OCI-LY1 (cell line): ENCODE measurements at regions not wholly inside any gene's neighbourhood (a gene's known extent, or its start where the extent isn't known, plus 50 kb on each side); places are given as distances from the start of the nearest gene placed in this dataset.
"Not testable (repeated sequence)": the region's sequence is repeated elsewhere in the genome, so short reads cannot be mapped to it uniquely, and the experiment has no call there.

Experiments used
- H2AFZ ChIP-seq: fragments of 200-600 bp; sonication (generic), shearing (Covaris generic); 2 replicates; pipeline ENCODE4 v1.6.0; 2014; ENCODE audit warnings: antibody characterized with exemption, mild to moderate bottlenecking, low read length
- H3F3A ChIP-seq: fragments of 200-600 bp; sonication (generic), shearing (Covaris generic); 2 replicates; pipeline ENCODE4 v1.6.0; 2014; ENCODE audit warnings: mild to moderate bottlenecking, antibody characterized with exemption, low read length, moderate library complexity; ENCODE audit not compliant: insufficient read depth
- H3K27ac ChIP-seq: fragments of 200-600 bp; sonication (generic); 2 replicates; pipeline ENCODE4 v1.5.1; 2014; ENCODE audit warnings: low read length, mixed run types, mild to moderate bottlenecking, low read depth; ENCODE audit not compliant: poor library complexity, severe bottlenecking
- H3K27me3 ChIP-seq: fragments of 200-600 bp; sonication (generic); 2 replicates; pipeline ENCODE4 v1.6.0; 2014; ENCODE audit warnings: antibody characterized with exemption, mild to moderate bottlenecking, low read length, moderate library complexity; ENCODE audit not compliant: insufficient read depth
- H3K36me3 ChIP-seq: fragments of 200-600 bp; sonication (generic); 2 replicates; pipeline ENCODE4 v1.6.1; 2014; ENCODE audit warnings: mild to moderate bottlenecking, antibody characterized with exemption, low read length, moderate library complexity, mixed read lengths; ENCODE audit not compliant: insufficient read depth
- H3K4me1 ChIP-seq: fragments of 200-600 bp; sonication (generic); 2 replicates; pipeline ENCODE4 v1.5.1; 2014; ENCODE audit warnings: mild to moderate bottlenecking, low read length, moderate library complexity; ENCODE audit not compliant: insufficient read depth, severe bottlenecking
- H3K4me2 ChIP-seq: fragments of 200-600 bp; sonication (generic), shearing (Covaris generic); 2 replicates; pipeline ENCODE4 v1.6.1; 2014; ENCODE audit warnings: low read length
- H3K4me3 ChIP-seq: fragments of 200-600 bp; sonication (generic); 2 replicates; pipeline ENCODE4 v1.5.1; 2014; ENCODE audit warnings: low read length, low read depth, mild to moderate bottlenecking, mixed read lengths; ENCODE audit not compliant: poor library complexity, severe bottlenecking
- H3K79me2 ChIP-seq: fragments of 200-600 bp; shearing (Covaris generic); 2 replicates; pipeline ENCODE4 v1.6.1; 2016; ENCODE audit warnings: mixed run types, low read length, mixed read lengths; ENCODE audit not compliant: insufficient read depth
- H3K9ac ChIP-seq: fragments of 200-600 bp; sonication (generic), shearing (Covaris generic); 2 replicates; pipeline ENCODE4 v1.6.1; 2014; ENCODE audit warnings: mild to moderate bottlenecking, low read length, mixed read lengths
- H3K9me2 ChIP-seq: fragments of 200-600 bp; sonication (generic), shearing (Covaris generic); 2 replicates; pipeline ENCODE4 v1.6.1; 2014; ENCODE audit warnings: low read depth, mild to moderate bottlenecking, low read length, mixed read lengths
- H3K9me3 ChIP-seq: fragments of 200-600 bp; shearing (Covaris generic); 2 replicates; pipeline ENCODE4 v1.6.1; 2014; ENCODE audit warnings: low read length, mixed read lengths
- H4K20me1 ChIP-seq: fragments of 200-600 bp; sonication (generic), shearing (Covaris generic); 2 replicates; pipeline ENCODE4 v1.6.0; 2016; ENCODE audit warnings: mild to moderate bottlenecking, low read length; ENCODE audit not compliant: insufficient read depth
- EZH2 ChIP-seq: fragments of 200-600 bp; sonication (generic), shearing (Covaris generic); IDR thresholded peaks from 2 replicates; pipeline ENCODE4 v1.8.0; 2017; ENCODE audit warnings: borderline replicate concordance, mixed run types, mild to moderate bottlenecking, antibody characterized with exemption, low read length, moderate library complexity, mixed read lengths
- TF ChIP-seq, protein P1 (sequence below): fragments of 200-600 bp; sonication (generic), shearing (Covaris generic); IDR thresholded peaks from 2 replicates; pipeline ENCODE4 v1.5.1; 2017; ENCODE audit warnings: mild to moderate bottlenecking, antibody characterized with exemption, low read length, moderate library complexity, mixed read lengths

DNA sequence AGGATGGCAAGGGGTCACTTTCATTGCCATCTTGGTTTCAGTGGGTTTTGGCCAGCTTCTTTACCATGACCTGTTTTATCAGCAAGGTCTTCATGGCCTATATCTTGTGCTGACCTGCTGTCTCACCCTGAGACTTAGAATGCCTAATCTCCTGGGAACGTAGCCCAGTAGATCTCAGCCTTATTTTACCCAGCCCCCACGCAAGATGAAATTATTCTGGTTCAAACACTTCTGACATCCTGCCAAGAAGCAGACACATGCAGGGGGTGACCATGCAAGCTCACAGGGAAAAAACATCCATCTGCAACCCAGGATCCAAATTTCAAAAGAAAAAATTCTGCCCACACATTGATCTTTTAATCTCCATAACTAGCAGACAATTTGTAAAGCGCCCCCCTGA is 88.4 kb upstream of the EEPD1 start:
- no peaks in the 10 kb centered on the region for H3K9me3 ChIP-seq
- no peak for TF ChIP-seq EZH2
- TF ChIP-seq, protein P1, sequence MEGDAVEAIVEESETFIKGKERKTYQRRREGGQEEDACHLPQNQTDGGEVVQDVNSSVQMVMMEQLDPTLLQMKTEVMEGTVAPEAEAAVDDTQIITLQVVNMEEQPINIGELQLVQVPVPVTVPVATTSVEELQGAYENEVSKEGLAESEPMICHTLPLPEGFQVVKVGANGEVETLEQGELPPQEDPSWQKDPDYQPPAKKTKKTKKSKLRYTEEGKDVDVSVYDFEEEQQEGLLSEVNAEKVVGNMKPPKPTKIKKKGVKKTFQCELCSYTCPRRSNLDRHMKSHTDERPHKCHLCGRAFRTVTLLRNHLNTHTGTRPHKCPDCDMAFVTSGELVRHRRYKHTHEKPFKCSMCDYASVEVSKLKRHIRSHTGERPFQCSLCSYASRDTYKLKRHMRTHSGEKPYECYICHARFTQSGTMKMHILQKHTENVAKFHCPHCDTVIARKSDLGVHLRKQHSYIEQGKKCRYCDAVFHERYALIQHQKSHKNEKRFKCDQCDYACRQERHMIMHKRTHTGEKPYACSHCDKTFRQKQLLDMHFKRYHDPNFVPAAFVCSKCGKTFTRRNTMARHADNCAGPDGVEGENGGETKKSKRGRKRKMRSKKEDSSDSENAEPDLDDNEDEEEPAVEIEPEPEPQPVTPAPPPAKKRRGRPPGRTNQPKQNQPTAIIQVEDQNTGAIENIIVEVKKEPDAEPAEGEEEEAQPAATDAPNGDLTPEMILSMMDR: no peak
- H4K20me1 ChIP-seq: no peaks in the 10 kb centered on the region
- no peaks in the 10 kb centered on the region for H3F3A ChIP-seq
- no peak overlapping the region for H3K4me2 ChIP-seq
- no peak overlapping the region for H3K9ac ChIP-seq
- H3K27ac ChIP-seq: no peak overlapping the region
- no peaks in the 10 kb centered on the region for H3K4me1 ChIP-seq
- no peaks in the 10 kb centered on the region for H3K79me2 ChIP-seq
- no peaks in the 10 kb centered on the region for H3K27me3 ChIP-seq
- no peaks in the 10 kb centered on the region for H3K36me3 ChIP-seq
- no peak overlapping the region for H3K4me3 ChIP-seq
- H3K9me2 ChIP-seq: no peaks in the 10 kb centered on the region
- no peak overlapping the region for H2AFZ ChIP-seq

DNA sequence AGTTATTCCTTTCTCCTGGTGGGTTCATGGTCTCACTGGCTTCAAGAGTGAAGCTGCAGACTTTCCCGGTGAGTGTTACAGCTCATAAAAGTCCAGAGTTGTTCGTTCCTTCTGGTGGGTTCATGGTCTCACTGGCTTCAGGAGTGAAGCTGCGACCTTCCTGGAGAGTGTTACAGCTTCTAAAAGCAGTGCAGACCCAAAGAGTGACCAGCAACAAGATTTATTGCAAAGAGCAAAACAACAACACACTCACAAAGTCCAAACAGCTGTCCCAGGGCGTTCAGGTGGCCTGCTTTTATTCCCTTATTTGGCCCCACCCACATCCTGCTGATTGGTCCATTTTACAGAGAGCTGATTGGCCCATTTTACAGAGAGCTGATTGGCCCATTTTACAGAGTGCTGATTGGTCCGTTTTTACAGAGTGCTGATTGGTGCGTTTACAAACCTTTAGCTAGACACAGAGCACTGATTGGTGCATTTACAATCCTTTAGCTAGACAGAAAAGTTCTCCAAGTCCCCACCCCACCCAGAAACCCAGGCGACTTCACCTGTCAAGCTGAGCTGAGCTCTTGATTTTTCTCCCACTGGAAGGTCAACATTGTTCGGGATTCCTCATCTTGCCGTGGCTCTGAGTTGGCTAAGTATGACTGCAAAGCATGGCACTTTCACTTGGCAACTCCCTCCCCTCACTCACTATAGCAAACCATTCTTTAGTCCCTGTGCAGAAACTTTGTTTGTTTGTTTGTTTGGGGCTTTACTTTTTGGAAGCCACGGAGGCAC is 87.3 kb upstream of the EEPD1 start:
- not testable (repeated sequence) for H3K9me2 ChIP-seq, H3K36me3 ChIP-seq, H3K27me3 ChIP-seq, H3K79me2 ChIP-seq, H4K20me1 ChIP-seq, H3K27ac ChIP-seq, H3K9me3 ChIP-seq, H3K9ac ChIP-seq, H3K4me2 ChIP-seq, H3F3A ChIP-seq, H3K4me3 ChIP-seq, H3K4me1 ChIP-seq, H2AFZ ChIP-seq

DNA sequence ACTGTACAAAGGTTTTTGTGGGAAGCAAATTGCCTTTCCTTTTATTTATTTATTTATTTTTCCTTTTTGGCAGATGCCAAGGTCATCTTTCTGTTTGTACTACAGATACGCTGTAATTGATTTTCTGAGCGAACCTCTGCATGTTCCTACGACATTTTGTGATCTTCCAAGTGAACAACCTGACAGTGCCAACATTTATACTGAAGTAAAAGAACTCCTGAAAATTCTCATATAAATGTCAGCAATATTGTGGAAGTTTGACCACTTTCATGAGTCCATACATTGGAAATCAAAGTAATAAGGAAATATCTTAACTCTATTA is 86.8 kb upstream of the EEPD1 start:
- Histone ChIP-seq H3K27me3 (no peaks in the 10 kb centered on the region), H3K79me2 (no peaks in the 10 kb centered on the region), H3K9me2 (no peaks in the 10 kb centered on the region), H2AFZ (no peak overlapping the region), H4K20me1 (no peaks in the 10 kb centered on the region), H3K9ac (no peak overlapping the region), H3K27ac (no peak overlapping the region), H3K4me2 (no peak overlapping the region), H3K36me3 (no peaks in the 10 kb centered on the region), H3K4me1 (no peaks in the 10 kb centered on the region), H3K9me3 (no peaks in the 10 kb centered on the region), H3F3A (no peaks in the 10 kb centered on the region), H3K4me3 (no peak overlapping the region)
- TF ChIP-seq, protein P1: no peak
- no peak for TF ChIP-seq EZH2

- Histone ChIP-seq H3K4me3 (no peak overlapping the region), H3F3A (no peaks in the 10 kb centered on the region), H3K4me2 (no peak overlapping the region), H3K9ac (no peak overlapping the region), H4K20me1 (no peaks in the 10 kb centered on the region), H3K79me2 (no peaks in the 10 kb centered on the region), H3K9me3 (no peaks in the 10 kb centered on the region), H3K4me1 (no peaks in the 10 kb centered on the region), H3K9me2 (no peaks in the 10 kb centered on the region), H3K27me3 (no peaks in the 10 kb centered on the region), H3K36me3 (no peaks in the 10 kb centered on the region), H2AFZ (no peak overlapping the region), H3K27ac (no peak overlapping the region)
- no peak for TF ChIP-seq EZH2
- TF ChIP-seq, protein P1: no peak
Observed at GRCh38 chr7:36070230-36070629, 82.8 kb upstream of the EEPD1 start.
